ENCODE measurements at regions not wholly inside any gene's neighbourhood (a gene's known extent, or its start where the extent isn't known, plus 50 kb on each side); places are given as distances from the start of the nearest gene placed in this dataset.

- H3K9me3 ChIP-seq (ENCODE audit: control insufficient read depth, insufficient read depth, low read length) = no peaks in the 10 kb centered on the region
- intact Hi-C loops (cut with micrococcal nuclease) = no loop called here
- Mint-ChIP-seq H3K4me3 (no peak overlapping the region), H3K9me3 (no peaks in the 10 kb centered on the region), H3K27ac (no peak overlapping the region), H3K4me1 (no peaks in the 10 kb centered on the region), H3K36me3 (no peaks in the 10 kb centered on the region), H3K27me3 (ENCODE audit: low read depth in 2 of 2) (peaks cover 4 to 9% of the 10 kb centered on the region in 2 donors)
- H3K27me3 ChIP-seq (ENCODE audit: control insufficient read depth, insufficient read depth, low read length) = no peaks in the 10 kb centered on the region
- no peak for DNase-seq
- H3K4me1 ChIP-seq (ENCODE audit: control insufficient read depth, insufficient read depth, low read length) = no peaks in the 10 kb centered on the region
- no peak overlapping the region for H3K27ac ChIP-seq (ENCODE audit: low read length)
- WGBS (ENCODE audit: insufficient coverage) = 57% methylated on average over 2 of the region's 2 CpGs
- no peaks in the 10 kb centered on the region for H3K36me3 ChIP-seq (ENCODE audit: control insufficient read depth, insufficient read depth, low read length)
- ATAC-seq = no peak
- TF ChIP-seq, protein P1, sequence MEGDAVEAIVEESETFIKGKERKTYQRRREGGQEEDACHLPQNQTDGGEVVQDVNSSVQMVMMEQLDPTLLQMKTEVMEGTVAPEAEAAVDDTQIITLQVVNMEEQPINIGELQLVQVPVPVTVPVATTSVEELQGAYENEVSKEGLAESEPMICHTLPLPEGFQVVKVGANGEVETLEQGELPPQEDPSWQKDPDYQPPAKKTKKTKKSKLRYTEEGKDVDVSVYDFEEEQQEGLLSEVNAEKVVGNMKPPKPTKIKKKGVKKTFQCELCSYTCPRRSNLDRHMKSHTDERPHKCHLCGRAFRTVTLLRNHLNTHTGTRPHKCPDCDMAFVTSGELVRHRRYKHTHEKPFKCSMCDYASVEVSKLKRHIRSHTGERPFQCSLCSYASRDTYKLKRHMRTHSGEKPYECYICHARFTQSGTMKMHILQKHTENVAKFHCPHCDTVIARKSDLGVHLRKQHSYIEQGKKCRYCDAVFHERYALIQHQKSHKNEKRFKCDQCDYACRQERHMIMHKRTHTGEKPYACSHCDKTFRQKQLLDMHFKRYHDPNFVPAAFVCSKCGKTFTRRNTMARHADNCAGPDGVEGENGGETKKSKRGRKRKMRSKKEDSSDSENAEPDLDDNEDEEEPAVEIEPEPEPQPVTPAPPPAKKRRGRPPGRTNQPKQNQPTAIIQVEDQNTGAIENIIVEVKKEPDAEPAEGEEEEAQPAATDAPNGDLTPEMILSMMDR (IDR thresholded peaks at IDR 0.05) = no peak
- H3K4me3 ChIP-seq (ENCODE audit: low read length) = no peak overlapping the region
These were observed 342.8 kb upstream of the KAZN start for GRCh38 chr1:14255711-14256110.

DNA sequence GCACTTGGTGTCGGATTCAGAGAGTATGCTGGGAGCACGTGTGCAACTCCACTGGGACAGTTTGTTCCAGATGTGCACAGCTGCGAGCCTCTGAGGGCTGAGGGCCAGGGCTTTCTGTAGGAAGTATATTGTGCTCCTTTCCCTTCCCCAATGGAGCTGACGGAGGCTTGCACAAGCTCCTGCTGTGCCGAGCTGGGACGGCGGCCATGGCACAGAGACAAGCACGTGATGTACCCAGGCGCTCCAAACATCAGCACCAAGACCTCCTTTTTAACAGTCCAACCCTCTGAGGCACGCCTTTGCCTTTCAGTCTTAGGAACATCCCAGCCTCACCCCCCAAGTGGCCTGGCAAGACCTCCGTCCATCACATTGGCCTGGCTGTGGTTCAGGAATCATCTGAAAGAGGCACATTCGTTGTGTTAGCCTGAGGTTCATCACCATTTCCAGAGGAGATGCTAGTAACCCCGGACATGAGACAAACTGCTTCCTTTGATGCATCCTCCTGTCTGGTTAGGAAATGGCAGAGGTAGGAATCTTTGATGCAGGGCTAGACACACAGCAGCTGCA lies 339.2 kb upstream of the KAZN start:
- Mint-ChIP-seq H3K27ac (no peak overlapping the region), H3K9me3 (no peaks in the 10 kb centered on the region), H3K36me3 (no peaks in the 10 kb centered on the region), H3K4me1 (no peaks in the 10 kb centered on the region), H3K4me3 (no peak overlapping the region), H3K27me3 (ENCODE audit: low read depth in 2 of 2) (peaks cover 7 to 19% of the 10 kb centered on the region in 2 donors)
- DNase-seq = no peak
- H3K9me3 ChIP-seq (ENCODE audit: control insufficient read depth, insufficient read depth, low read length) = no peaks in the 10 kb centered on the region
- TF ChIP-seq, protein P1 (IDR thresholded peaks at IDR 0.05) = no peak
- H3K4me1 ChIP-seq (ENCODE audit: control insufficient read depth, insufficient read depth, low read length) = no peaks in the 10 kb centered on the region
- no peaks in the 10 kb centered on the region for H3K27me3 ChIP-seq (ENCODE audit: control insufficient read depth, insufficient read depth, low read length)
- H3K36me3 ChIP-seq (ENCODE audit: control insufficient read depth, insufficient read depth, low read length) = no peaks in the 10 kb centered on the region
- intact Hi-C loops (cut with micrococcal nuclease) = no loop called here
- no peak overlapping the region for H3K4me3 ChIP-seq (ENCODE audit: low read length)
- WGBS (ENCODE audit: insufficient coverage) = 86% methylated on average over 13 of the region's 13 CpGs
- no peak overlapping the region for H3K27ac ChIP-seq (ENCODE audit: low read length)
- ATAC-seq = no peak

DNA sequence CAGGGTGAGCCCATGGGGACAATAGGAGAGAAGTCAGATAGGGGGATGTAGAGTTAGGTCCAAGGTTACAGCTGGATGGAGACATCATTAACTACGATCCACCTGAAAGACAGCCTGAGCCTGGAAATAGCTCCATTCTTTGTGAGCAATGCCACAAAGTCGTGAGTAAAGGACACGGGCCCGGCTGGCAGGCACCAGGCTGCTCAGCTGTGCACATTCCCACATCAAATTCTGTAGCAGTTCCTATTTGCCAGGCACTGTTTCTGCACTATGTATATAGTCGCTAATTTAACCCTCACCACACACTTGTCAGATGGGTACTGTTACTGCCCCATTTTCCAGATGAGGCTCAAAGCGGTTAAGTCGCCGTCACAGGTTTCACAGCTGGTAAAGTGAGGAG lies 338.0 kb upstream of the KAZN start:
- no peaks in the 10 kb centered on the region for H3K4me1 ChIP-seq (ENCODE audit: control insufficient read depth, insufficient read depth, low read length)
- intact Hi-C loops (cut with micrococcal nuclease) = no loop called here
- 92% methylated on average over 8 of the region's 8 CpGs for WGBS (ENCODE audit: insufficient coverage)
- no peaks in the 10 kb centered on the region for H3K27me3 ChIP-seq (ENCODE audit: control insufficient read depth, insufficient read depth, low read length)
- H3K27me3 Mint-ChIP-seq (ENCODE audit: low read depth in 2 of 2) = peaks cover 7 to 30% of the 10 kb centered on the region in 2 donors
- H3K9me3 Mint-ChIP-seq = no peaks in the 10 kb centered on the region
- no peak overlapping the region for H3K27ac Mint-ChIP-seq
- ATAC-seq (no peak), DNase-seq (no peak)
- no peaks in the 10 kb centered on the region for H3K4me1 Mint-ChIP-seq
- no peak overlapping the region for H3K4me3 ChIP-seq (ENCODE audit: low read length)
- H3K9me3 ChIP-seq (ENCODE audit: control insufficient read depth, insufficient read depth, low read length) = no peaks in the 10 kb centered on the region
- H3K36me3 Mint-ChIP-seq = no peaks in the 10 kb centered on the region
- no peak overlapping the region for H3K4me3 Mint-ChIP-seq
- H3K27ac ChIP-seq (ENCODE audit: low read length) = no peak overlapping the region
- H3K36me3 ChIP-seq (ENCODE audit: control insufficient read depth, insufficient read depth, low read length) = no peaks in the 10 kb centered on the region
- TF ChIP-seq, protein P1 (IDR thresholded peaks at IDR 0.05) = no peak

GRCh38 chr1:14261395-14261794 lies 337.1 kb upstream of the KAZN start:
- ATAC-seq = no peak
- peaks cover 7 to 30% of the 10 kb centered on the region in 2 donors for H3K27me3 Mint-ChIP-seq (ENCODE audit: low read depth in 2 of 2)
- H3K9me3 ChIP-seq (ENCODE audit: control insufficient read depth, insufficient read depth, low read length) = no peaks in the 10 kb centered on the region
- H3K36me3 Mint-ChIP-seq = no peaks in the 10 kb centered on the region
- H3K27ac Mint-ChIP-seq = no peak overlapping the region
- no peaks in the 10 kb centered on the region for H3K27me3 ChIP-seq (ENCODE audit: control insufficient read depth, insufficient read depth, low read length)
- no peak overlapping the region for H3K27ac ChIP-seq (ENCODE audit: low read length)
- no peak for DNase-seq
- intact Hi-C loops (cut with micrococcal nuclease) = no loop called here
- no peaks in the 10 kb centered on the region for H3K4me1 ChIP-seq (ENCODE audit: control insufficient read depth, insufficient read depth, low read length)
- no peaks in the 10 kb centered on the region for H3K4me1 Mint-ChIP-seq
- TF ChIP-seq, protein P1 (IDR thresholded peaks at IDR 0.05) = no peak
- H3K4me3 ChIP-seq (ENCODE audit: low read length) = no peak overlapping the region
- WGBS (ENCODE audit: insufficient coverage) = 70% methylated on average over 10 of the region's 11 CpGs
- no peaks in the 10 kb centered on the region for H3K36me3 ChIP-seq (ENCODE audit: control insufficient read depth, insufficient read depth, low read length)
- H3K9me3 Mint-ChIP-seq = no peaks in the 10 kb centered on the region
- no peak overlapping the region for H3K4me3 Mint-ChIP-seq
